ENCODE measurements at regions not wholly inside any gene's neighbourhood (a gene's known extent, or its start where the extent isn't known, plus 50 kb on each side); places are given as distances from the start of the nearest gene placed in this dataset.
"Not testable (repeated sequence)": the region's sequence is repeated elsewhere in the genome, so short reads cannot be mapped to it uniquely, and the experiment has no call there.

GRCh38 chr5:74392711-74393351 is 247.7 kb downstream of the ENC1 start:
- TF ChIP-seq, protein P1, sequence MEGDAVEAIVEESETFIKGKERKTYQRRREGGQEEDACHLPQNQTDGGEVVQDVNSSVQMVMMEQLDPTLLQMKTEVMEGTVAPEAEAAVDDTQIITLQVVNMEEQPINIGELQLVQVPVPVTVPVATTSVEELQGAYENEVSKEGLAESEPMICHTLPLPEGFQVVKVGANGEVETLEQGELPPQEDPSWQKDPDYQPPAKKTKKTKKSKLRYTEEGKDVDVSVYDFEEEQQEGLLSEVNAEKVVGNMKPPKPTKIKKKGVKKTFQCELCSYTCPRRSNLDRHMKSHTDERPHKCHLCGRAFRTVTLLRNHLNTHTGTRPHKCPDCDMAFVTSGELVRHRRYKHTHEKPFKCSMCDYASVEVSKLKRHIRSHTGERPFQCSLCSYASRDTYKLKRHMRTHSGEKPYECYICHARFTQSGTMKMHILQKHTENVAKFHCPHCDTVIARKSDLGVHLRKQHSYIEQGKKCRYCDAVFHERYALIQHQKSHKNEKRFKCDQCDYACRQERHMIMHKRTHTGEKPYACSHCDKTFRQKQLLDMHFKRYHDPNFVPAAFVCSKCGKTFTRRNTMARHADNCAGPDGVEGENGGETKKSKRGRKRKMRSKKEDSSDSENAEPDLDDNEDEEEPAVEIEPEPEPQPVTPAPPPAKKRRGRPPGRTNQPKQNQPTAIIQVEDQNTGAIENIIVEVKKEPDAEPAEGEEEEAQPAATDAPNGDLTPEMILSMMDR (IDR thresholded peaks at IDR 0.05) = no peak
- no peak overlapping the region; the same call in 1 of the 2 replicates for H3K27ac Mint-ChIP-seq
- H3K4me3 Mint-ChIP-seq = no peak overlapping the region
- peak; percentile 8 for DNase-seq
- peaks cover 30% of the 10 kb centered on the region for H3K4me1 Mint-ChIP-seq (ENCODE audit: low read depth)
- H3K9me3 Mint-ChIP-seq = no peaks in the 10 kb centered on the region
- no peaks in the 10 kb centered on the region; the same call in 1 of the 2 replicates for H3K27me3 Mint-ChIP-seq (ENCODE audit: insufficient read depth)
- no peaks in the 10 kb centered on the region for H3K36me3 Mint-ChIP-seq (ENCODE audit: low read depth)

GRCh38 chr5:74391410-74391809 is 249.1 kb downstream of the ENC1 start:
- TF ChIP-seq, protein P1 (IDR thresholded peaks at IDR 0.05) = no peak
- DNase-seq = no peak
- Mint-ChIP-seq H3K36me3 (ENCODE audit: low read depth) (no peaks in the 10 kb centered on the region), H3K9me3 (no peaks in the 10 kb centered on the region), H3K27ac (no peak overlapping the region), H3K4me1 (ENCODE audit: low read depth) (peaks cover 44% of the 10 kb centered on the region), H3K4me3 (no peak overlapping the region), H3K27me3 (ENCODE audit: insufficient read depth) (no peaks in the 10 kb centered on the region; the same call in 1 of the 2 replicates)

- Mint-ChIP-seq H3K27ac (no peak overlapping the region), H3K4me1 (ENCODE audit: low read depth) (peaks cover 46% of the 10 kb centered on the region), H3K9me3 (no peaks in the 10 kb centered on the region), H3K4me3 (no peak overlapping the region), H3K36me3 (ENCODE audit: low read depth) (no peaks in the 10 kb centered on the region), H3K27me3 (ENCODE audit: insufficient read depth) (no peaks in the 10 kb centered on the region; the same call in 1 of the 2 replicates)
- DNase-seq = no peak
- TF ChIP-seq, protein P1 (IDR thresholded peaks at IDR 0.05) = no peak
Observed at GRCh38 chr5:74390822-74391221, 249.7 kb downstream of the ENC1 start.

DNA sequence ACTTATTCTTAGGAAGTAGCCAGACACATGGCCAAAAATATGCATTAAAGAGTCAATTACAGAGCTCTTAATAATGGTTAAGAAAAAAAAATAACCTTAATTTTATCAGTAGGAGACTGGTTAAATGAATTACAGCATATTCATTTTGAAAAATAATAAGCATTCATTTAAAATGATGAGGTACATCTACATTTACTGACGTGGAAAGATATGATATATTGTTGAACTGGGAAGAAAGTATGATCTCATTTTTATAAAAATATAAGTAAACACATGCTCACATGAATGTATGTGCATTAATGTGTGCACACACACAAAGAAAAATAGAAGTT is 250.3 kb downstream of the ENC1 start:
- TF ChIP-seq, protein P1 (IDR thresholded peaks at IDR 0.05) = no peak
- Mint-ChIP-seq H3K27ac (no peak overlapping the region), H3K36me3 (ENCODE audit: low read depth) (no peaks in the 10 kb centered on the region), H3K27me3 (ENCODE audit: insufficient read depth) (no peaks in the 10 kb centered on the region; the same call in 1 of the 2 replicates), H3K4me1 (ENCODE audit: low read depth) (peaks cover 47% of the 10 kb centered on the region), H3K9me3 (no peaks in the 10 kb centered on the region), H3K4me3 (no peak overlapping the region)
- no peak for DNase-seq

DNA sequence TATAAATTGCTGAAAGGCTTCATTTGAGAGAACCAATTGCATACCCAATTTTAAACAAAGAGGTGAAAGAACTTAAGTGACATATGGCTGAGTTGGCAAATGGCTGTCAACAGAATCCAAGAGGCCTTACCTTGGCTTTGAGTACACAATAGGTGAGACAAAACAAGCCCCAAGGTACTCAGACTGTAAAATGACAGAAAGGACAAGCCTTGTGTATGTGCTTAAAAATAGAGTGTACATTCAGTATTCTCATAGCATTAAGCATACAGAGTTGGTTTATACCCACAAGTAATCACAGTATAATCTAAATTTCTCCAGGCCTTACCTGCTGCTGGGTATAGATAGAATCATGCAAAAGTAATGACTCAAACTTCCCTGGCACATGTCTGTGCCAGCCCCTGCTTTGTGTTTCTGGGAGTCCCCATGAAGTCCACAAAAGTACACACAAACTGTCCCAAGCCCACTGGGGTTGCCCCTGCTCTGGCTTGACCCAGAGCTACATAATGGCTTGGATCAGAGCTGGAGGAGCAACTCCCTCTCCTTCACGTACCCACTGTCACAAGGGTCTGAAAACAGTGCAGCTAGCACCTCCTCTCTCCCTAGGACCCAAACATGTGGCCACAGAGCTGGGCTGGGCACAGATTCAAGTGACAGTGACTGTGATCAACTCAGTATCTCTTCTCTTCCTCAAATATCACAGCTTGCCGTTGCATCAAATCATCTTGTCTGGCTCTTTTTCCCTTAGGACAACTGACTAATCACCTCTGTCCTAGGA is 250.8 kb downstream of the ENC1 start:
- no peaks in the 10 kb centered on the region for H3K36me3 Mint-ChIP-seq (ENCODE audit: low read depth)
- no peaks in the 10 kb centered on the region for H3K9me3 Mint-ChIP-seq
- H3K27me3 Mint-ChIP-seq (ENCODE audit: insufficient read depth) = no peaks in the 10 kb centered on the region; the same call in 1 of the 2 replicates
- TF ChIP-seq, protein P1 (IDR thresholded peaks at IDR 0.05) = no peak
- DNase-seq = no peak
- H3K4me3 Mint-ChIP-seq = no peak overlapping the region
- no peak overlapping the region for H3K27ac Mint-ChIP-seq
- H3K4me1 Mint-ChIP-seq (ENCODE audit: low read depth) = peaks cover 52% of the 10 kb centered on the region

DNA sequence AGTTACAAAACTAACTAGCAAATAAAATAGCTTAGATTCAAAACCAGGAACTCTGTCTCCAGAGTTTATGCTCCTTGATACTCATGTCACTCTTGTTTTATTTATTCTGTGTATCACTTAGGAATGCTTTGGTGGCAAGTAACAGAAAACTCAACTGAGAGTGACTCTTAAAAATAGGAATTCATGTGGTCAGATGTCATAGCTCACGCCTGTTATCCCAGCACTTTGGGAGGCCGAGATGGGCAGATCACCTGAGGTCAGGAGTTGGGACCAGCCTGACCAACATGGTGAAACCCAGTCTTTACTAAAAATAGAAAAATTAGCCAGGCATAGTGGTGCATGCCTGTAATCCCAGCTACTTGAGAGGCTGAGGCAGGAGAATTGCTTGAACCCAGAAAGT is 252.1 kb downstream of the ENC1 start:
- not testable (repeated sequence) for DNase-seq; H3K27ac Mint-ChIP-seq; H3K27me3 Mint-ChIP-seq (ENCODE audit: insufficient read depth); H3K4me3 Mint-ChIP-seq; H3K9me3 Mint-ChIP-seq; H3K36me3 Mint-ChIP-seq (ENCODE audit: low read depth)
- H3K4me1 Mint-ChIP-seq (ENCODE audit: low read depth) = peaks cover 64% of the 10 kb centered on the region
